MM.1S (cell line): ENCODE measurements at regions not wholly inside any gene's neighbourhood (a gene's known extent, or its start where the extent isn't known, plus 50 kb on each side); places are given as distances from the start of the nearest gene placed in this dataset.

Experiments used
- EZH2 ChIP-seq: fragments of 300-600 bp; sonication (generic); optimal IDR thresholded peaks from 2 replicates; pipeline ENCODE3; 2017; ENCODE audit warnings: low read depth, mild to moderate bottlenecking, antibody characterized with exemption, low read length, mixed read lengths
- EZH2phosphoT487 ChIP-seq: fragments of 300-600 bp; sonication (generic); IDR thresholded peaks from 2 replicates; pipeline ENCODE4 v1.6.1; 2018; ENCODE audit warnings: antibody characterized with exemption, low read length
- TF ChIP-seq, protein P1 (sequence below): fragments of 300-600 bp; sonication (generic); IDR thresholded peaks from 2 replicates; pipeline ENCODE4 v1.5.1; 2016; ENCODE audit warnings: antibody characterized with exemption, low read length, mixed read lengths

DNA sequence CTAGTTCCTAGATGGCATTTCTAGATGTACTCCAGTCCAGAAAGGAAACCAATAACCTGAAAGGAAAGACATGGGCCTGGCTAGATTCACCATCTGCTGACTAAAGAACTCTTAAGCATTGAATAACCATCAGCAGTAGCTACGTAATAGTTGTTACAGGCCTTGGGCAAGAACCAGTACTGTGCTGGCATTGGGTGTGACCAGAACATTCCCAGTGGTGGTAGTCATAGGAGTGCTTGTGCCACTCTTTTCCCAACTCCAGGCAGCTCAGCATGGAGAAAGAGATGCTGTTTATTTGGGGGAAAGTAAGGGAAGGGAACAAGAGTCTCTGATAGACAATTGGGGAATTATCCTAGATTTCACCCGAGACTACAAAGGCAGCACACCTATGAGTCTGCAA, 333.3 kb downstream of the SLC16A7 start:
- TF ChIP-seq, protein P1, sequence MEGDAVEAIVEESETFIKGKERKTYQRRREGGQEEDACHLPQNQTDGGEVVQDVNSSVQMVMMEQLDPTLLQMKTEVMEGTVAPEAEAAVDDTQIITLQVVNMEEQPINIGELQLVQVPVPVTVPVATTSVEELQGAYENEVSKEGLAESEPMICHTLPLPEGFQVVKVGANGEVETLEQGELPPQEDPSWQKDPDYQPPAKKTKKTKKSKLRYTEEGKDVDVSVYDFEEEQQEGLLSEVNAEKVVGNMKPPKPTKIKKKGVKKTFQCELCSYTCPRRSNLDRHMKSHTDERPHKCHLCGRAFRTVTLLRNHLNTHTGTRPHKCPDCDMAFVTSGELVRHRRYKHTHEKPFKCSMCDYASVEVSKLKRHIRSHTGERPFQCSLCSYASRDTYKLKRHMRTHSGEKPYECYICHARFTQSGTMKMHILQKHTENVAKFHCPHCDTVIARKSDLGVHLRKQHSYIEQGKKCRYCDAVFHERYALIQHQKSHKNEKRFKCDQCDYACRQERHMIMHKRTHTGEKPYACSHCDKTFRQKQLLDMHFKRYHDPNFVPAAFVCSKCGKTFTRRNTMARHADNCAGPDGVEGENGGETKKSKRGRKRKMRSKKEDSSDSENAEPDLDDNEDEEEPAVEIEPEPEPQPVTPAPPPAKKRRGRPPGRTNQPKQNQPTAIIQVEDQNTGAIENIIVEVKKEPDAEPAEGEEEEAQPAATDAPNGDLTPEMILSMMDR = no peak
- TF ChIP-seq EZH2phosphoT487 (no peak), EZH2 (no peak)
